ENCODE measurements at regions not wholly inside any gene's neighbourhood (a gene's known extent, or its start where the extent isn't known, plus 50 kb on each side); places are given as distances from the start of the nearest gene placed in this dataset.

DNA sequence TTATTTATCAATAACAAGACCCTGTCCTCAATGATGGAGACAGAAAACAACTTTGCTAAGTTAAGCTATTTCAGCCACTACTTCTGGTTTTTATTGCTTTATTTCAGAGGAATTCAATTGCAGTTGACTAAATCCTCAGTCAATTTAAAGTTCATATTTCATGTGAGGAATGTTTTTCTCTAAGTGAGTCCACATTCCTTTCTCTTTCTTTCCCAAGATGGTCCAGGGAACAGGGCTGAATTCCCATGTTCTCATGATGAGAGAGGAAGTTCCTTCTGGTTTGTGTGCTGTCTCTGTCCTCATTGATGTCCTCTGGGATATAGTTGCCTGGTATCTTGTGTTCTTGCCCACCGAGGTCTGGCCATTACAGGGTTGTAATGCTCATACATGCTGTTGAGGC is 117.2 kb downstream of the SLIT2 start:
- Histone ChIP-seq H3K4me3 (no peak overlapping the region), H3K9me3 (no peaks in the 10 kb centered on the region), H3K36me3 (replicated peaks in 1 of 2; ENCODE audit: insufficient read depth in 1 of 2, low read depth in 2 of 2) (no peaks in the 10 kb centered on the region), H3K4me1 (no peaks in the 10 kb centered on the region), H3K27me3 (no peaks in the 10 kb centered on the region), H3K27ac (no peak overlapping the region)
- DNase-seq (no peak), ATAC-seq (no peak)
- intact Hi-C loops (cut with DNase I), result no loop called here
- TF ChIP-seq POLR2A (IDR thresholded peaks at IDR 0.05), result no peak
- TF ChIP-seq, protein P1, sequence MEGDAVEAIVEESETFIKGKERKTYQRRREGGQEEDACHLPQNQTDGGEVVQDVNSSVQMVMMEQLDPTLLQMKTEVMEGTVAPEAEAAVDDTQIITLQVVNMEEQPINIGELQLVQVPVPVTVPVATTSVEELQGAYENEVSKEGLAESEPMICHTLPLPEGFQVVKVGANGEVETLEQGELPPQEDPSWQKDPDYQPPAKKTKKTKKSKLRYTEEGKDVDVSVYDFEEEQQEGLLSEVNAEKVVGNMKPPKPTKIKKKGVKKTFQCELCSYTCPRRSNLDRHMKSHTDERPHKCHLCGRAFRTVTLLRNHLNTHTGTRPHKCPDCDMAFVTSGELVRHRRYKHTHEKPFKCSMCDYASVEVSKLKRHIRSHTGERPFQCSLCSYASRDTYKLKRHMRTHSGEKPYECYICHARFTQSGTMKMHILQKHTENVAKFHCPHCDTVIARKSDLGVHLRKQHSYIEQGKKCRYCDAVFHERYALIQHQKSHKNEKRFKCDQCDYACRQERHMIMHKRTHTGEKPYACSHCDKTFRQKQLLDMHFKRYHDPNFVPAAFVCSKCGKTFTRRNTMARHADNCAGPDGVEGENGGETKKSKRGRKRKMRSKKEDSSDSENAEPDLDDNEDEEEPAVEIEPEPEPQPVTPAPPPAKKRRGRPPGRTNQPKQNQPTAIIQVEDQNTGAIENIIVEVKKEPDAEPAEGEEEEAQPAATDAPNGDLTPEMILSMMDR (IDR thresholded peaks at IDR 0.05), result no peak
- 67 to 72% methylated on average over 1 of the region's 1 CpG for WGBS, 2 donors

DNA sequence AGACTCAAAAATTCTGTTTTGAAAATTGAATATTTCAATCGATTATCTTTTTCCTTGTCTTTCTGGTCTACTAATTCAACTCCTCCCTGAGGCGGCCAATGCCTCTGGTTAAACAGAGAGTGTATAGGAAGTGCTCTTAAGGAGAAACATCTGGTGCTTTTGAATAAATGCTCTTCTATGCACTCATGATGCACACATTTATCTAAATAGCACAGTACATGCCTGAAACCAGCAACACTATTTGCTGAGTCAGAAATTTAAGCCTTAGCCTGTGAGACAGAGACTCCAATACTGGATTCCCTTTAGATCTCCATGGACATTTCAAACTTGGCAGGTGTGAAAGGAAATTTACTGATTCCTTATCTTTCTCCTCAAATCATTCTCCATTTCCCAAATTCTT is 118.6 kb downstream of the SLIT2 start:
- Histone ChIP-seq H3K9me3 (no peaks in the 10 kb centered on the region), H3K27me3 (no peaks in the 10 kb centered on the region), H3K36me3 (replicated peaks in 1 of 2; ENCODE audit: insufficient read depth in 1 of 2, low read depth in 2 of 2) (no peaks in the 10 kb centered on the region), H3K27ac (no peak overlapping the region), H3K4me1 (no peaks in the 10 kb centered on the region), H3K4me3 (no peak overlapping the region)
- no peak for TF ChIP-seq POLR2A (IDR thresholded peaks at IDR 0.05)
- TF ChIP-seq, protein P1 (IDR thresholded peaks at IDR 0.05), result no peak
- 77 to 83% methylated on average over 2 of the region's 2 CpGs for WGBS, 2 donors
- DNase-seq, result no peak
- intact Hi-C loops (cut with DNase I), result no loop called here
- ATAC-seq, result no peak

DNA sequence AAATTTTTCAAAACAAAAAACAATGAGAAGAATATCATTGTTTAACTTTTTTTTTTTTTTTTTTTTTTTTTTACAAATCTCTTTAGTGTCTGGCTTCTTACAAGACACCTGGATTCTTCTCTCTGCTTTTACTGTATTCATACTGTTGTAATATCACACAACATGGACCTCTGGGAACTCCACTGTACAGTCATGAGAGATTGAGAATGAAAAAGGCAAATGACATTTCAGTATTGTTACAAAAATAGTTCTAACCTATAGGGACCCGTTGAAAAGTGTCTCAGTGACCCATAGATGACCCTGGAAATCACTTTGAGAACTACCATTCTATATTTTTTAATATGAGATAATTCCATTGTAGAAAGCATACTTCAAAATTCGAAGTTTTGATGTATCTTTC is 124.4 kb downstream of the SLIT2 start:
- no peak for TF ChIP-seq POLR2A (IDR thresholded peaks at IDR 0.05)
- TF ChIP-seq, protein P1 (IDR thresholded peaks at IDR 0.05), result no peak
- no peak overlapping the region for H3K4me3 ChIP-seq
- ATAC-seq (no peak), DNase-seq (no peak)
- intact Hi-C loops (cut with DNase I), result no loop called here
- H3K4me1 ChIP-seq, result no peaks in the 10 kb centered on the region
- WGBS, 2 donors, result 59 to 64% methylated on average over 2 of the region's 2 CpGs
- no peak overlapping the region for H3K27ac ChIP-seq
- H3K27me3 ChIP-seq, result no peaks in the 10 kb centered on the region
- H3K9me3 ChIP-seq, result no peaks in the 10 kb centered on the region
- H3K36me3 ChIP-seq (replicated peaks in 1 of 2; ENCODE audit: insufficient read depth in 1 of 2, low read depth in 2 of 2), result no peaks in the 10 kb centered on the region

- H3K9me3 ChIP-seq, result no peaks in the 10 kb centered on the region
- TF ChIP-seq, protein P1 (IDR thresholded peaks at IDR 0.05), result no peak
- TF ChIP-seq POLR2A (IDR thresholded peaks at IDR 0.05), result no peak
- intact Hi-C loops (cut with DNase I), result no loop called here
- no peak for ATAC-seq
- no peak for DNase-seq
- no peaks in the 10 kb centered on the region for H3K36me3 ChIP-seq (replicated peaks in 1 of 2; ENCODE audit: insufficient read depth in 1 of 2, low read depth in 2 of 2)
- WGBS, 2 donors, result 64 to 65% methylated on average over 1 of the region's 1 CpG
- no peak overlapping the region for H3K27ac ChIP-seq
- H3K4me3 ChIP-seq, result no peak overlapping the region
- no peaks in the 10 kb centered on the region for H3K4me1 ChIP-seq
- no peaks in the 10 kb centered on the region for H3K27me3 ChIP-seq
Measured at GRCh38 chr4:20378181-20378580, 126.5 kb downstream of the SLIT2 start.

DNA sequence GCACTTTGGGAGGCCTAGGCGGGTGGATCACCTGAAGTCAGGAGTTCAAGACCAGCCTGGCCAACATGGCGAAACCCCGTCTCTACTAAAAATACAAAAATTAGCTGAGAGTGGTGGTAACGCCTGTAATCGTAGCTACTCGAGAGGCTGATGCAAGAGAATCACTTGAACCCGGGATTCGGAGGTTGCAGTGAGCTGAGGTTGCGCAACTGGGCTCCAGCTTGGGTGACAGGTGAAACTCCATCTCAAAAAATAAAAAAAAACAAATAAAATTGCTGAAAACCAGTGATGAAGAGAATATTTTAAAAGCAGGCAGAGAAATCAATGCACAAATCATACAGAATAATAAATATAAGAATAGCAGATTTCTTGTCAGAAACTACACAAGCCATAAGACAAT is 129.3 kb downstream of the SLIT2 start:
- H3K4me1 ChIP-seq, result no peaks in the 10 kb centered on the region
- WGBS, 2 donors, result 80 to 95% methylated on average over 9 of the region's 9 CpGs
- intact Hi-C loops (cut with DNase I), result no loop called here
- H3K4me3 ChIP-seq, result no peak overlapping the region
- H3K36me3 ChIP-seq (replicated peaks in 1 of 2; ENCODE audit: insufficient read depth in 1 of 2, low read depth in 2 of 2), result no peaks in the 10 kb centered on the region
- H3K27ac ChIP-seq, result no peak overlapping the region
- no peak for TF ChIP-seq POLR2A (IDR thresholded peaks at IDR 0.05)
- TF ChIP-seq, protein P1 (IDR thresholded peaks at IDR 0.05), result no peak
- ATAC-seq (no peak), DNase-seq (no peak)
- no peaks in the 10 kb centered on the region for H3K27me3 ChIP-seq
- H3K9me3 ChIP-seq, result no peaks in the 10 kb centered on the region
